ENCODE measurements at regions not wholly inside any gene's neighbourhood (a gene's known extent, or its start where the extent isn't known, plus 50 kb on each side); places are given as distances from the start of the nearest gene placed in this dataset.
"Not testable (repeated sequence)": the region's sequence is repeated elsewhere in the genome, so short reads cannot be mapped to it uniquely, and the experiment has no call there.

- not testable (repeated sequence) for TF ChIP-seq CTCF, POLR2A, POLR2AphosphoS5 (IDR thresholded peaks at IDR 0.05)
These were observed 174.4 kb upstream of the ZNF92 start for GRCh38 chr7:65199221-65199620.

Measured in breast epithelium (tissue), 3 donors.